ENCODE measurements at regions not wholly inside any gene's neighbourhood (a gene's known extent, or its start where the extent isn't known, plus 50 kb on each side); places are given as distances from the start of the nearest gene placed in this dataset.

DNA sequence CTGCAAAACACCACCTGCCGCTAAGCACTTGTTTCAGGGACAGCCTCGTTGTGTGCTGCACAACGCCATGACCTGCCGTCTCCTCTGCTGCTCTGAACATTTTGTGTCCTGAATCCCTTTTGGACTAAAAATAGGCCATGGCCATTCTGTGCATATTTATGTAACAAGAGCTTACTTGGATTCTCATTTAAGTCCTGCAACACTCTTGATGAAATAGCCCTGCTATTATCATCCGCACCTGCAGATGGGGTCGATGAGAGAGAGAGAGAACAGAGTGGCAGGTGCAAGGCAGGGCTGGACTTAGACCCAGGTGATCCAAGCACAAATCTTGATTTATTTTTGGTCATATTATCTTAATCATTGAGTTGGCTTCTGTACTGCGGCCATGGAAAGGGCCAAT, 121.2 kb upstream of the PRKCQ start:
- H4K20me1 ChIP-seq (ENCODE audit: control insufficient read depth, insufficient read depth, insufficient read length) = no peaks in the 10 kb centered on the region
- H3K36me3 Mint-ChIP-seq (ENCODE audit: insufficient read depth in 1 of 3, low read depth in 3 of 3) = no peaks in the 10 kb centered on the region
- no peaks in the 10 kb centered on the region for H3K27me3 ChIP-seq (ENCODE audit: insufficient read depth, low read length)
- H2BK5ac ChIP-seq (ENCODE audit: insufficient read length, low read length) = no peak overlapping the region
- no peak overlapping the region for H3K9ac ChIP-seq (ENCODE audit: extremely low read depth, insufficient read length, low read length)
- H3K9me3 Mint-ChIP-seq = no peaks in the 10 kb centered on the region
- no peak overlapping the region for H3K4ac ChIP-seq (ENCODE audit: low read depth, low read length)
- H2AFZ ChIP-seq (ENCODE audit: low read length) = no peak overlapping the region
- no peak overlapping the region for H3K14ac ChIP-seq (ENCODE audit: insufficient read depth, low read length)
- WGBS (ENCODE audit: extremely low coverage, insufficient read length, low lambda C conversion rate) = no CpG with 5 or more reads among the region's 7 CpGs
- H3K27ac ChIP-seq (ENCODE audit: insufficient read length, low read depth, low read length) = no peak overlapping the region
- H3K4me1 Mint-ChIP-seq = peaks cover 9 to 12% of the 10 kb centered on the region in 2 experiments; a peak in 3 of 4 replicates
- H3K4me1 ChIP-seq (ENCODE audit: insufficient read depth, low read length) = no peaks in the 10 kb centered on the region
- H4K8ac ChIP-seq (replicated peaks; ENCODE audit: insufficient read length, low read depth, low read length) = no peak overlapping the region
- H2BK20ac ChIP-seq (ENCODE audit: low read depth, low read length, poor library complexity, severe bottlenecking) = no peak overlapping the region
- H3K18ac ChIP-seq (ENCODE audit: insufficient read length, low read depth, low read length) = no peak overlapping the region
- no peak overlapping the region for H3K27ac Mint-ChIP-seq
- no peak overlapping the region for H2BK15ac ChIP-seq (ENCODE audit: low read depth, low read length)
- no peaks in the 10 kb centered on the region for H3K79me1 ChIP-seq (ENCODE audit: insufficient read depth, low read depth, low read length, poor library complexity, severe bottlenecking)
- no peak overlapping the region for H4K5ac ChIP-seq (ENCODE audit: insufficient read length, low read depth, low read length)
- no peak overlapping the region for H3T11ph ChIP-seq (ENCODE audit: low read length)
- no peak overlapping the region for H3K56ac ChIP-seq (ENCODE audit: insufficient read length, low read depth, low read length)
- no peak overlapping the region for H3K4me3 Mint-ChIP-seq
- H3K23me2 ChIP-seq (ENCODE audit: insufficient read length, low read depth, low read length, poor library complexity, severe bottlenecking) = no peaks in the 10 kb centered on the region
- H3K27me3 Mint-ChIP-seq (ENCODE audit: low read depth) = no peaks in the 10 kb centered on the region
- no peak overlapping the region for H2AK5ac ChIP-seq (ENCODE audit: insufficient read length, low read length)
- TF ChIP-seq, protein P1, sequence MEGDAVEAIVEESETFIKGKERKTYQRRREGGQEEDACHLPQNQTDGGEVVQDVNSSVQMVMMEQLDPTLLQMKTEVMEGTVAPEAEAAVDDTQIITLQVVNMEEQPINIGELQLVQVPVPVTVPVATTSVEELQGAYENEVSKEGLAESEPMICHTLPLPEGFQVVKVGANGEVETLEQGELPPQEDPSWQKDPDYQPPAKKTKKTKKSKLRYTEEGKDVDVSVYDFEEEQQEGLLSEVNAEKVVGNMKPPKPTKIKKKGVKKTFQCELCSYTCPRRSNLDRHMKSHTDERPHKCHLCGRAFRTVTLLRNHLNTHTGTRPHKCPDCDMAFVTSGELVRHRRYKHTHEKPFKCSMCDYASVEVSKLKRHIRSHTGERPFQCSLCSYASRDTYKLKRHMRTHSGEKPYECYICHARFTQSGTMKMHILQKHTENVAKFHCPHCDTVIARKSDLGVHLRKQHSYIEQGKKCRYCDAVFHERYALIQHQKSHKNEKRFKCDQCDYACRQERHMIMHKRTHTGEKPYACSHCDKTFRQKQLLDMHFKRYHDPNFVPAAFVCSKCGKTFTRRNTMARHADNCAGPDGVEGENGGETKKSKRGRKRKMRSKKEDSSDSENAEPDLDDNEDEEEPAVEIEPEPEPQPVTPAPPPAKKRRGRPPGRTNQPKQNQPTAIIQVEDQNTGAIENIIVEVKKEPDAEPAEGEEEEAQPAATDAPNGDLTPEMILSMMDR (conservative IDR thresholded peaks at IDR 0.05) = peak; percentile 61
- no peaks in the 10 kb centered on the region for H3K9me3 ChIP-seq (ENCODE audit: control insufficient read depth, low read depth, low read length)
- no peak overlapping the region for H3K4me2 ChIP-seq (ENCODE audit: insufficient read depth, insufficient read length, low read length)
- DNase-seq = peak; percentile 52
- H4K91ac ChIP-seq (ENCODE audit: insufficient read length, low read depth, low read length) = no peak overlapping the region
- H2BK12ac ChIP-seq (ENCODE audit: insufficient read length, low read depth, low read length) = no peak overlapping the region
- H3K79me2 ChIP-seq (ENCODE audit: insufficient read depth, low read length) = no peaks in the 10 kb centered on the region
- no peak overlapping the region for H2BK120ac ChIP-seq (ENCODE audit: low read depth, low read length, poor library complexity, severe bottlenecking)
- H3K23ac ChIP-seq (ENCODE audit: insufficient read length, low read depth, low read length) = no peak overlapping the region

Data from H9 (cell line).